K562 (cell line): ENCODE measurements at regions not wholly inside any gene's neighbourhood (a gene's known extent, or its start where the extent isn't known, plus 50 kb on each side); places are given as distances from the start of the nearest gene placed in this dataset.

ENCODE experiments used
- ATAC-seq: fragments of 200-7000 bp; cut with Tn5 transposase; 3 replicates; pipeline ENCODE4 v1.9.1; 2020; ENCODE audit warnings: moderate library complexity
- BruUV-seq: library from RNA; stranded (reverse); fragments of 400-500 nt; replicated peaks from 2 replicates; lab custom pipeline; 2021; lab: Mats Ljungman, UMichigan
- CTCF ChIA-PET: fragments of 300-600 bp; formaldehyde crosslinking; extraction: SDS; loops from one replicate; lab custom pipeline; 2021; ENCODE audit warnings: low intra/inter-chr PET ratio; lab: Yijun Ruan, JAX
- POLR2A ChIA-PET: fragments of 300-600, 350-650 bp; sonication (Branson Sonifier 250); formaldehyde crosslinking; extraction: SDS; loops from one replicate; lab custom pipeline; 2021; ENCODE audit warnings: antibody characterized with exemption, inconsistent platforms; lab: Yijun Ruan, JAX
- DNase-seq, 4 experiments: peaks; one replicate each; pipeline versions ENCODE4 v3.0.0 to v3.0.0-alpha.2; 2011 to 2018; ENCODE audit warnings: low spot score in 3 of 4, mixed read lengths in 3 of 4; ENCODE audit errors: extremely low read depth in 1 of 4
- FAIRE-seq: peaks from 2 replicates; lab custom pipeline; 2011; peaks lifted over from hg19 to GRCh38; lab: Jason Lieb, UNC
- H2AFZ ChIP-seq: 2 replicates; pipeline ENCODE4 v1.6.0; 2011; ENCODE audit warnings: low read depth, low read length, control low read depth, inconsistent platforms
- H3K27ac ChIP-seq: fragments of 200-600 bp; 3 replicates; pipeline ENCODE4 v1.8.0; 2011; ENCODE audit warnings: low read depth, mild to moderate bottlenecking, control low read depth, inconsistent platforms, low read length, moderate library complexity, mixed read lengths; ENCODE audit errors: extremely low read depth
- H3K27me3 ChIP-seq, 2 experiments: fragments of 300-600 bp in 1 of 2; 2 replicates in 1 of 2; 3 replicates in 1 of 2; pipeline versions ENCODE4 v1.6.0 to v1.8.0; 2011; ENCODE audit warnings: inconsistent platforms in 2 of 2, low read length in 2 of 2, mild to moderate bottlenecking in 1 of 2, mixed read lengths in 1 of 2, moderate library complexity in 1 of 2; ENCODE audit not compliant: control insufficient read depth in 2 of 2, insufficient read depth in 2 of 2
- H3K36me3 ChIP-seq: fragments of 300-600 bp; 3 replicates; pipeline ENCODE4 v1.8.0; 2011; ENCODE audit warnings: mild to moderate bottlenecking, low read length, inconsistent platforms; ENCODE audit not compliant: control insufficient read depth, insufficient read depth
- H3K4me1 ChIP-seq, 2 experiments: fragments of 200-600 bp in 1 of 2; replicated peaks in 1 of 2; 2 replicates in 1 of 2; 3 replicates in 1 of 2; pipeline versions ENCODE4 v1.5.1 to v1.8.0; 2011; ENCODE audit warnings: inconsistent platforms in 2 of 2, low read length in 2 of 2, mild to moderate bottlenecking in 1 of 2, mixed read lengths in 1 of 2, moderate library complexity in 1 of 2; ENCODE audit not compliant: control insufficient read depth in 2 of 2, insufficient read depth in 2 of 2
- H3K4me2 ChIP-seq: 2 replicates; pipeline ENCODE4 v1.6.1; 2011; ENCODE audit warnings: low read length, control low read depth, inconsistent platforms, mixed read lengths; ENCODE audit not compliant: insufficient read depth
- H3K4me3 ChIP-seq: fragments of 200-600 bp; sonication (generic), shearing (Covaris generic); 2 replicates; pipeline ENCODE4 v1.5.1; 2016; ENCODE audit warnings: control low read depth, inconsistent platforms
- H3K79me2 ChIP-seq: fragments of 200-600 bp; 3 replicates; pipeline ENCODE4 v1.8.0; 2011; ENCODE audit warnings: low read length, inconsistent platforms; ENCODE audit not compliant: control insufficient read depth, insufficient read depth
- H3K9ac ChIP-seq, 2 experiments: 2 replicates each; pipeline versions ENCODE4 v1.6.0 to v1.6.1; 2011; ENCODE audit warnings: low read depth in 2 of 2, low read length in 2 of 2, control low read depth in 1 of 2, inconsistent platforms in 1 of 2, mild to moderate bottlenecking in 1 of 2, mixed read lengths in 1 of 2; ENCODE audit not compliant: insufficient read depth in 1 of 2
- H3K9me1 ChIP-seq: one replicate; pipeline ENCODE4 v1.6.0; 2011; ENCODE audit warnings: inconsistent platforms, mild to moderate bottlenecking, low read length, moderate library complexity; ENCODE audit not compliant: control insufficient read depth, insufficient read depth
- H3K9me3 ChIP-seq: replicated peaks from 2 replicates; pipeline ENCODE4 v1.5.1; 2011; ENCODE audit warnings: low read depth, low read length, inconsistent platforms; ENCODE audit not compliant: control insufficient read depth, insufficient read depth
- H4K20me1 ChIP-seq: replicated peaks from 2 replicates; pipeline ENCODE4 v1.6.1; 2011; ENCODE audit warnings: low read length, inconsistent platforms, mixed read lengths; ENCODE audit not compliant: control insufficient read depth, insufficient read depth
- BCL6 ChIP-seq: fragments of 250-450 bp; sonication (Bioruptor Pico); IDR thresholded peaks from 2 replicates; pipeline ENCODE4 v1.4.0; 2020
- DACH1 ChIP-seq: fragments of 450-650 bp; IDR thresholded peaks from 2 replicates; pipeline ENCODE4 v1.6.1; 2018; ENCODE audit not compliant: partially characterized antibody
- FOXJ2 ChIP-seq: fragments of 200-800 bp; sonication (Bioruptor generic); IDR thresholded peaks from 2 replicates; pipeline ENCODE4 v1.6.1; 2016; ENCODE audit warnings: missing genetic modification characterization, missing compliant biosample characterization
- GTF2E2 ChIP-seq: fragments of 200-800 bp; sonication (Bioruptor generic); IDR thresholded peaks from 2 replicates; pipeline ENCODE4 v1.6.1; 2016; ENCODE audit warnings: missing genetic modification characterization, missing compliant biosample characterization
- KAT8 ChIP-seq: fragments of 450-650 bp; IDR thresholded peaks from 2 replicates; pipeline ENCODE4 v1.6.1; 2016; ENCODE audit warnings: low read depth, mild to moderate bottlenecking
- RAD51 ChIP-seq: fragments of 450-650 bp; IDR thresholded peaks from 2 replicates; pipeline ENCODE4 v1.7.1; 2016; ENCODE audit warnings: low read depth, mild to moderate bottlenecking, borderline replicate concordance
- TAF15 ChIP-seq: fragments of 200-400 bp; formaldehyde crosslinking; IDR thresholded peaks from 2 replicates; pipeline ENCODE4 v1.6.1; 2017; ENCODE audit warnings: mild to moderate bottlenecking, low read depth, low read length, moderate library complexity
- WGBS: fragments of 100-300 bp; shearing (Covaris generic); methylation state at CpG from one replicate; pipeline ENCODE4 v1.1.6; 2016; ENCODE audit warnings: low coverage, mixed read lengths; ENCODE audit not compliant: insufficient coverage; ENCODE audit errors: missing lambda C conversion rate; 5-methylcytosine and 5-hydroxymethylcytosine counted together
- in situ Hi-C: fragments of 300-500 bp; cut with MboI; formaldehyde crosslinking; loops from 4 replicates; pipeline ENCODE4 v1.15.0; 2018; ENCODE audit warnings: inconsistent platforms, mixed read lengths
- intact Hi-C: fragments of 100-400 bp; cut with micrococcal nuclease; formaldehyde crosslinking; loops from 2 replicates; pipeline ENCODE4 v1.14.2; 2022
- TF ChIP-seq, protein P1 (sequence below): fragments of 450-650 bp; IDR thresholded peaks from one replicate; pipeline ENCODE4 v1.6.1; 2018; ENCODE audit warnings: mild to moderate bottlenecking, moderate library complexity; ENCODE audit not compliant: partially characterized antibody
- TF ChIP-seq, protein P2 (sequence below): fragments of 250-450 bp; sonication (Bioruptor Pico); IDR thresholded peaks from 2 replicates; pipeline ENCODE4 v1.8.0; 2021; ENCODE audit warnings: moderate library complexity, mild to moderate bottlenecking, inconsistent platforms
- TF ChIP-seq, protein P3 (sequence below): fragments of 450-650 bp; IDR thresholded peaks from 2 replicates; pipeline ENCODE4 v1.6.1; 2014; ENCODE audit warnings: low read depth, mild to moderate bottlenecking, moderate library complexity, borderline replicate concordance
- TF ChIP-seq, protein P4 (sequence below): sonication (generic); formaldehyde crosslinking; IDR thresholded peaks from 2 replicates; pipeline ENCODE4 v1.8.0; 2022; ENCODE audit warnings: missing genetic modification reagents, mild to moderate bottlenecking, moderate library complexity, borderline replicate concordance

DNA sequence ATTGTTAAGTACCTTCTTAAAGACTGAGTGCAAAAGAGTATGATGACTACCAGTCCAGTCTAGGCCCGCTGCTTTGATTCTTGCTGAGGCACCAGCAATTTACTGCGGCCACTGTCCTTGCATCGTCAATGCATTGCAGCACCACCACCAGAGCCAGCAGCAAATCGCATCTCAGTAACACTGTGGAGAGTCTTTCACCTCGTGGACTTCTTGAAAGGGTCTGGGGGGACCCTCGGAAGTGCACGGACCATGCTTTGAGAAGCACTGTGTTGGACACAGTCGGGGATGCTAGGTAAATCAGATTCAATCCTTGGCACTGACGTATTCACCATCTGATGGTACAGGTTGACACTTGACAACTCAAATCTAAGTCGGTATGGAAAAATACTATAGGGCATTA is 493.6 kb downstream of the RPS24 start:
- H3K27ac ChIP-seq: no peak overlapping the region
- in situ Hi-C loops (no loop called here), intact Hi-C loops (no loop called here)
- no peak overlapping the region for H3K4me3 ChIP-seq
- POLR2A ChIA-PET: no interaction called here
- DNase-seq (no peak), ATAC-seq (no peak), FAIRE-seq (no peak)
- no peak overlapping the region for H3K9ac ChIP-seq
- CTCF ChIA-PET: no interaction called here
- H3K9me1 ChIP-seq: no peaks in the 10 kb centered on the region
- BruUV-seq: no TSS peak
- H2AFZ ChIP-seq: no peak overlapping the region
- H3K27me3 ChIP-seq: peaks cover 0 to 19% of the 10 kb centered on the region in 2 experiments; a peak in 3 of 5 replicates
- TF ChIP-seq, protein P1, sequence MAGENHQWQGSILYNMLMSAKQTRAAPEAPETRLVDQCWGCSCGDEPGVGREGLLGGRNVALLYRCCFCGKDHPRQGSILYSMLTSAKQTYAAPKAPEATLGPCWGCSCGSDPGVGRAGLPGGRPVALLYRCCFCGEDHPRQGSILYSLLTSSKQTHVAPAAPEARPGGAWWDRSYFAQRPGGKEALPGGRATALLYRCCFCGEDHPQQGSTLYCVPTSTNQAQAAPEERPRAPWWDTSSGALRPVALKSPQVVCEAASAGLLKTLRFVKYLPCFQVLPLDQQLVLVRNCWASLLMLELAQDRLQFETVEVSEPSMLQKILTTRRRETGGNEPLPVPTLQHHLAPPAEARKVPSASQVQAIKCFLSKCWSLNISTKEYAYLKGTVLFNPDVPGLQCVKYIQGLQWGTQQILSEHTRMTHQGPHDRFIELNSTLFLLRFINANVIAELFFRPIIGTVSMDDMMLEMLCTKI: no peak
- TF ChIP-seq, protein P2, sequence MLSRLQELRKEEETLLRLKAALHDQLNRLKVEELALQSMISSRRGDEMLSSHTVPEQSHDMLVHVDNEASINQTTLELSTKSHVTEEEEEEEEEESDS (CRISPR knock-in tag): no peak
- TF ChIP-seq, protein P3, sequence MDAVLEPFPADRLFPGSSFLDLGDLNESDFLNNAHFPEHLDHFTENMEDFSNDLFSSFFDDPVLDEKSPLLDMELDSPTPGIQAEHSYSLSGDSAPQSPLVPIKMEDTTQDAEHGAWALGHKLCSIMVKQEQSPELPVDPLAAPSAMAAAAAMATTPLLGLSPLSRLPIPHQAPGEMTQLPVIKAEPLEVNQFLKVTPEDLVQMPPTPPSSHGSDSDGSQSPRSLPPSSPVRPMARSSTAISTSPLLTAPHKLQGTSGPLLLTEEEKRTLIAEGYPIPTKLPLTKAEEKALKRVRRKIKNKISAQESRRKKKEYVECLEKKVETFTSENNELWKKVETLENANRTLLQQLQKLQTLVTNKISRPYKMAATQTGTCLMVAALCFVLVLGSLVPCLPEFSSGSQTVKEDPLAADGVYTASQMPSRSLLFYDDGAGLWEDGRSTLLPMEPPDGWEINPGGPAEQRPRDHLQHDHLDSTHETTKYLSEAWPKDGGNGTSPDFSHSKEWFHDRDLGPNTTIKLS: no peak
- TF ChIP-seq, protein P4, sequence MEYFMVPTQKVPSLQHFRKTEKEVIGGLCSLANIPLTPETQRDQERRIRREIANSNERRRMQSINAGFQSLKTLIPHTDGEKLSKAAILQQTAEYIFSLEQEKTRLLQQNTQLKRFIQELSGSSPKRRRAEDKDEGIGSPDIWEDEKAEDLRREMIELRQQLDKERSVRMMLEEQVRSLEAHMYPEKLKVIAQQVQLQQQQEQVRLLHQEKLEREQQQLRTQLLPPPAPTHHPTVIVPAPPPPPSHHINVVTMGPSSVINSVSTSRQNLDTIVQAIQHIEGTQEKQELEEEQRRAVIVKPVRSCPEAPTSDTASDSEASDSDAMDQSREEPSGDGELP: no peak
- TF ChIP-seq TAF15 (no peak), DACH1 (no peak), GTF2E2 (tag) (no peak), FOXJ2 (tag) (no peak), KAT8 (no peak), RAD51 (no peak), BCL6 (no peak)
- no peaks in the 10 kb centered on the region for H3K9me3 ChIP-seq
- H4K20me1 ChIP-seq: no peaks in the 10 kb centered on the region
- 1% methylated on average over 10 of the region's 10 CpGs for WGBS
- H3K4me1 ChIP-seq: no peaks in the 10 kb centered on the region
- no peak overlapping the region for H3K4me2 ChIP-seq
- H3K36me3 ChIP-seq: no peaks in the 10 kb centered on the region
- no peaks in the 10 kb centered on the region for H3K79me2 ChIP-seq
